ENCODE measurements at regions not wholly inside any gene's neighbourhood (a gene's known extent, or its start where the extent isn't known, plus 50 kb on each side); places are given as distances from the start of the nearest gene placed in this dataset.
A peak's percentile ranks its signal among the peaks of the same experiment; 100 is the strongest.
"Not testable (repeated sequence)": the region's sequence is repeated elsewhere in the genome, so short reads cannot be mapped to it uniquely, and the experiment has no call there.

DNA sequence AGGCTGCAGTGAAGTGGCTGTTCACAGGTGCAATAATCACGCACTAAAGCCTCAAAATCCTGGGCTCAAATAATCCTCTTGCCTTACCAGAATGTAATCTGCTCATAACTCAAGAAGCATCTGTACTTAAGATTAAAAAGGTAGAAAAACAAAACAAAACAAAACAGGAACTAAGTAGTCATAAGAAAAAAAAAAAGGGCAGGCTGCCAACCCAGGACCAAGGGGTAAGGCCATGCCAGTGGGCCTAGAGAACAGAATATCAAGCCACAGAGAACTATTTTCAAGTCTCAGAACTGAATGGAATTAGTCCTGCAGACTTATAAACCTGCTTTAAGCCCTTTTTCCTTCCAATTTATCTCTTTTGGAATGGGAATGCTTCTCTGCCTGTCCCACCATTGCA lies 64.8 kb upstream of the TBC1D3K start:
- no peak for DNase-seq

DNA sequence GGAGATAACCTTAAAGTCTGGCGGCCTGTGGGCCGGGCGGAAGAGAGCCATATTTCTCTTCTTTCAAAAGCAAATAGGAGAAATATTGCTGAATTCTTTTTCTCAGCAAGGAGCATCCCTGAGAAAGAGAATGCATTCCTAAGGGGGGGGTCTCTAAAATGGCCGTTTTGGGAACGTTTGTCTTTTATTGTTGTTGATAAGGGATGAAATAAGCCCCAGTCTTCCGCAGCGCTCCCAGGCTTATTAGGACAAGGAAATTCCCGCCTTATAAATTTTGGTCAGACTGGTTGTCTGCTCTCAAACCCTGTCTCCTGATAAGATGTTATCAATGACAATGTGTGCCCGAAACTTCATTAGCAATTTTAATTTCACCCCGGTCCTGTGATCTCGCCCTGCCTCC lies 65.8 kb upstream of the TBC1D3K start:
- DNase-seq: not testable (repeated sequence)

GRCh38 chr17:37856245-37856644 lies 68.0 kb upstream of the TBC1D3K start:
- no peak for DNase-seq

GRCh38 chr17:37849617-37849972 lies 74.6 kb upstream of the TBC1D3K start:
- DNase-seq: no peak

DNA sequence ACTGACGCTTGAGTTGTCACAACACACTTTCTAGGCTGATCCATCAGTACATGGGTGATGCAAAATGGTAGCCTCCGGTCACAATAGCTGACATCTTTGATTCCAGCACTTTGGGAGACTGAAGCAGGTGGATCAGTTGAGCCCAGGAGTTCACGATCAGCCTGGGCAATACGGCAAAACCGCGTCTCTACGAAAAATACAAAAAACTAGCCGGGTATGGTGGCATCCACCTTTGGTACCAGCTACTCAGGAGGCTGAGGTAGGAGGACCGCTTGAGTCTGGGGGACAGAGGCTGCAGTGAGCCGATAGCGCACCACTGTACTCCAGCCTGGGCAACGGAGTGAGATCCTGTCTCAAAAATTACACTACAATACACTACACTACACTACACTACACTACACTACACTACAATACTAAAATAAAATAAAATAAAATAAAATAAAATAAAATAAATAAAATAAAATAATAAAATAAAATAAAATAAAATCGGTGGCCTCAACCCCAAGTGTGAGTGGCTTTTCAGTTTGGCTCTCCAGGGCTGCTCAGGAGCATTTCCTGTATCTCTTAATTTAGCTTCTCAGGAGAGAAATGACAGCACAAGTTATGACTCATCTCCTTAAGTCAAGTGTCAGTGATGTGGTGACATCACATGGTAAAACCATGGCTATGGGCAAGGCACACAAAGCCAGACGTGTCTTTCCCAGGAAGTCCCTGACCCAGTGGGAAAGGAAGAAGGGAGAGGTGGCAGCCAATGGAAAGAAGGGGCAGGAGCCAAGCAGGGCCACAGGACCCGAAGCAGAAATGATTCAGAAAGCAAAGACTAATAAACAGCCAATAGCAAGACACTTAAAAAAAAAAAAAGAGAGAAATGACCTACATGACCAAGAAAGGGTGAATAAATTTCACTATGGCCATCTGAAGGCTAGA lies 75.3 kb upstream of the TBC1D3K start:
- DNase-seq: no peak

DNA sequence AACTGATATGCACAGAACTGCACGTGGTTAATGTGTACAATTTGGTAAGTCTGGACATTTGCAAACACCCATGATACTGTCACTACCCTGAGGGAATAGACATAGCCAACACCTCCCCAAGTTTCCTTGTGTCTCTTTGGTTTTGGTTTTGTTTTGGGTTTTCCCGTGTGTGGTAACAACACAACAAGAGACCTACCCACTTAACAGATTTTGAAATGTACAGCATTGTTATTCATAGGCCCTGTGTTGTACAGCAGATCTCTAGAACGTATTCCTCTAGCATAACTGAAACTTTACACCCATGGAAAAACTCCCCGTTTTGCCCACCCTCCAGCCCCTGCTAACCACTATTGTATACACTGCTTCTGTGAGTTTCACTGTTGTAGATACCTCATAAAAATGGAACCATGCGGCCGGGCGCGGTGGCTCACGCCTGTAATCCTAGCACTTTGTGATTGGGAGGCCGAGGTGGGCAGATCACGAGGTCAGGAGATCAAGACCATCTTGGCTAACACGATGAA lies 76.3 kb upstream of the TBC1D3K start:
- no peak for DNase-seq

- no peak for DNase-seq
Observed at GRCh38 chr17:37847102-37847501, 77.1 kb upstream of the TBC1D3K start.

DNA sequence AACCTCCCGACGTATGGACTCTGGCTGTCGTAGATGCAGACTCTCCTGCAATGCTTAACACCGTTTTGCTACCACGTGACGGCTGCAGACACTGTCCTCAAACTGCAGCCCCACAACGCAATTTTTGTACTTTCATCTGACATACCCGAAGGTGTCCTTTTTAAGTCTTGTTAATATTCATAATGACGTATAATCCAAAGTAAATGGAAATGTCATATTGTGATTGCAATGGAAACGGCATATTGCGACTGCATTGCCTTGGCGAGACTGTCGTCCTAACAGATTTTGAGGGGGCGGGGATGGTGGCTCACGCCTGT lies 79.3 kb upstream of the TBC1D3K start:
- no peak for DNase-seq

DNA sequence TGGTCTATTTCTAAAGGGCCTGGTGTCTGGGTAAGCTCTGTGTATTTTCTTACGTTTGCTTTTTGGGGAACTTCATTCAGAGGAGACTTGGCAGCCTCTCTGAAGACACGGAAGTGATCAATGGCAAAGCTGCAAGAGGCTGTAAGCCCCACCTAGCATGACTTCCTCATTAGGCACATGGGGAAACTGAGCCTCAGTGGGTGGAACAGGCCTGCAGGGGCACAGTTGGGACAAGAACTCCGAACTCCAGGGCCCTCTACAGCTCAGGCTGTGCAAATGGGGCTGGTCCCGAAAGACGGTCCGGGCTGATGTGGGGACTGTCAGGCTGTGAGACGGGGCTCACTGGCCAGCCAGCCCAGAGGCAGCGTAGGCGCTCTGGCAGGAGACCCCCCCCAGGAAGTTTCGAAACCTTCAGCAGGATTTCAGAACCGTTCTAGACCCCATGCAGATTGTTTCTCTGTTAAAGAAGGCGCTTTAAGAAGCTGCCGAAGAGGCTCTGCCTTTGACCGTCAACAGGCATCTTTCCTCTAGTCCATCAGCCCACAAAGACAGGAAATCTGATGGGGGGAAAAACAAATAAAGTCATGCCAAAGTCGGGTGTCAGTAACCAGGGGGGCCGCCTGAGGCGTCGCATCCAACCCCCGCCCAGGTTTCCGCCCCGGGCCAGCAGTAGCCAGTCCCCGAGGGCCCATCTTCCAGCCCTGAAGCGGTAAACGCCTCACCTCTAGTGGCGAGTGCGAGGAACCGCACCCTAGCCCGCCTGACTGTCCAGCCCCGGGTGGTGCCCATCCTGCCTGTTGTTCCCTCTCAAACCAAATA lies 79.8 kb upstream of the TBC1D3K start:
- DNase-seq: no peak

GRCh38 chr17:37842401-37842800 lies 81.8 kb upstream of the TBC1D3K start:
- no peak for DNase-seq

DNA sequence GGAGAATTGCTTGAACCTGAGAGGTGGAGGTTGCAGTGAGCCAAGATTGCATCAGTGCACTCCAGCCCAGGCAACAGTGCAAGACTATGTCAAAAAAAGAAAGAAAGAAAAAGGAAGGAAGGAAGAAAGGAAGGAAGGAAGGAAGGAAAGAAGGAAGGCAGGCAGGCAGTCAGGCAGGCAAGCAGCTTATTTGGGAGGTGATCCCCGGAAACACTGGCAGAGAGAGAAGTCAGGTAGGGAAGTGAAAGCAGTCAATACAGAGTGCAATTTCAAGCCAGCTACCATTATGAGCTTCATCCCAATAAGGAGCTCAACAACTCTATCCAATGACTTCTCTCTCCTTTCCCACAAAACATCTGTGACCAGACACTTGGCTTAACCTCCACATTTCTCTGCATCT lies 83.0 kb upstream of the TBC1D3K start:
- no peak for DNase-seq

- DNase-seq: no peak
Observed at GRCh38 chr17:37840576-37840975, 83.6 kb upstream of the TBC1D3K start.

DNA sequence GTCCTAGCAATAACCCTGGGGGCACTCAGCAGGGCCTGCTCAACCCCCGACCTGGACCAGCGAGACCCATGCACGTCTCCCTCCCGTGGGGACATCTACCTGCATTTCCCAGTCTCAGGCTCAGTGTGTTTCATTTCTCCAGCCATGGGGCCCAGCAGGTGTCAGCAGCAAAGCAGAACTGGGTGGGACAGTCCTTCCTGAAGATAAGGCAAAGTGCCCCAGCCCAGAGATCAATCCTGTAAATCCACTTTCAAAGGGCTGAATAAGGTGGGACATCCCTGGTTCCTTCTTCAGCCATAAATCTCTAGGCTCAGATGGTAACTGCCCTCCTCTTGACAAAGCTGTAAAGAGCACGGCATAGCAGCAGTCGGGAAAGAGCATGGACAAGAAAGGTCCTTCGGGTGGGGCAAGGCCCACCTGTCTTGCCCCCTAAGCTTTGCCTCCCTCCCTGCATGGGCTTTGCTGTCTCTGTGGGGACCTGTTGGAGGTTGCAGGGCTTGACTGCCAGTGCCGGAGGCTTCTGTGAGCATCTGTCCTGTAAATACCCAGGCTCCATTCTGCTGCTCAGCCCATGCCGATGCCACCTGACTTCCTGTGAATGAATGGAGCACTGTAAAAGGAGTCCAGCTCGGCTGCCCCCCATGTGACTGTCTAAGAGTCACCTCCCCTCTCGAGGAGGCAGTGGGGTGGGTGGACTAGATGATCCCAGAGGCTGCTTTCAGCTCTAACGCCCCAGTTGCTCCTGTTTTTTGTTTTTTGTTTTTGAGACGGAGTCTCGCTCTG lies 84.8 kb upstream of the TBC1D3K start:
- DNase-seq: no peak

- DNase-seq: peak; percentile 89
Observed at GRCh38 chr17:37838276-37838675, 85.9 kb upstream of the TBC1D3K start.

GRCh38 chr17:37836593-37836992 lies 87.6 kb upstream of the TBC1D3K start:
- no peak for DNase-seq

DNA sequence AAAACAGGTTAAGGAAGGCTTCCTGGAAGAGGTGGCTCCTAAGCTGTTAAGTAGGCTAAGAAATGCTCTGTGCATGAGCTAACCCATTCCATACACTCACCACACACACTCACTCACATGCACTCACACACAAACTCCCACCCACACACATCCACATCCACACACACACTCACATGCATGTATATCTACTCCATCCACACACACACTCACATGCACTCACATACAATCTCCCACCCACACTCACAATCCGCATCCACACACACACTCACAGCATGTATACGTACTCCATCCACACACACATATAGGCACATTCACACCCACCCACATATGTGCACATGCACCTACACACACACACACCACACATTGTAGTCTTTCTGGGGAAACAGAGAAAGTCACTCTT lies 89.3 kb upstream of the HNF1B start:
- no peak for DNase-seq

DNA sequence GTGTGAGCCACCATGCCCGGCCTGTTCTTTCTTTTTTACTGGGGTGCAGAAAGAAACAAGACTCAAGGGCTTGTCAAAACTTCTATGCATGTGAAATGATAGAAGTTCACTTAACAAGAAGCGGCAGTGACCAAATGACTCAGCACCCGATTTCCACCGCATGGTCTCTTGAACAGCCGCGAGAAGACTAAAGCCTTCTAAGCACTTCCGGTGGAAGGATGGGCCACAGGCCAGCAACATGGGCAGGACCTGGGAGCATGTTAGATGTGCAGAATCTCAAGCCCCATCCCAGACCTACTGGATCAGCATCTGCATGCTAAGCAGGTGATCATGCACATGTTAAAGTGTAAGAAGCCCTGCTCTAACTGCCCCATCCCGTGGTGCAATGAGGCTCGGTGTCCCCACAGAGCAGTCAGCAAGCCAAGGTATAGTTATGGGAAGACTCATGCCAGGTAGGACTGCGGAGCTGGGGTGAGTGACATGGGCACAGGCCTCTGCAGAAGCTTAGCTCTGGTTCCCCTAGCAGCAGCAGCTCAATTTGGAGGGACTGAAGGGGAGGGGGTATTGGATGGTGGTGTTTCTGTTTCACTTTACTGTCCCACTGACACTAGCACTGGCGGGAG lies 88.5 kb upstream of the HNF1B start:
- no peak for DNase-seq

- DNase-seq: no peak
Observed at GRCh38 chr17:37831986-37832385, 87.1 kb upstream of the HNF1B start.

DNA sequence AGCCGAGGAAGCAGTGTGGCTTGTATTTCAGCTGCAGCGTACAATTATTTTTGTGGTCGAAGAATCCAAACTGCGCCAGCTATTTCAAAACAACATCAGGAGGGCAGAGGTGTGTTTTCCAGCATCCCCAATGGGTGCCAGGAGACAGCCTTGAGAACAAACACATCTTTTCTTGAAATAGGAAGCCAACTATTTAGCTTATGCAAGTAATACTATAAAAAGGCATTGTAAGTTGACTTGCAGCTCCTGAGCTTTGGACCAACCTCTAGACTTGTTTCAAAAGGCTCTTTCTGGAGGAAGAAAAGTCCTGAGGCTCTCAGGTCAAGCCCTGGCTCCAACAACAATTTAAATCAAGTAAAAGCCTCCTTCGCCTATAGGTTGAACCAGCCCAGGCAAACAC lies 86.6 kb upstream of the HNF1B start:
- no peak for DNase-seq

- DNase-seq: peak; percentile 88
Observed at GRCh38 chr17:37830151-37830993, 85.5 kb upstream of the HNF1B start.

GRCh38 chr17:37829592-37830123 lies 84.8 kb upstream of the HNF1B start:
- no peak for DNase-seq
